Sciatic nerve (tissue), 2 donors: ENCODE measurements at regions not wholly inside any gene's neighbourhood (a gene's known extent, or its start where the extent isn't known, plus 50 kb on each side); places are given as distances from the start of the nearest gene placed in this dataset.
"Not testable (repeated sequence)": the region's sequence is repeated elsewhere in the genome, so short reads cannot be mapped to it uniquely, and the experiment has no call there.

ENCODE experiments used
- ATAC-seq: fragments of 200-7000 bp; cut with Tn5 transposase; one replicate; pipeline ENCODE4 v1.9.1; 2020; ENCODE audit warnings: mild to moderate bottlenecking, moderate library complexity
- DNase-seq: peaks from one replicate; pipeline ENCODE4 v3.0.0-alpha.2; 2020; ENCODE audit warnings: low spot score
- intact Hi-C: fragments of 100-400 bp; cut with DNase I; formaldehyde crosslinking; loops from one replicate; pipeline ENCODE4 v1.14.2; 2022
- donor health status: DM: no; HTN: no; CAD: no.
- donor health status: DM: no; HTN: no; CAD: no.

- no peak for ATAC-seq
- DNase-seq: no peak
- intact Hi-C loops: no loop called here
These were observed 594.5 kb upstream of the ARRDC3 start for GRCh38 chr5:91977579-91977978.

- DNase-seq (no peak), ATAC-seq (no peak)
- intact Hi-C loops: no loop called here
These were observed 593.3 kb upstream of the ARRDC3 start for GRCh38 chr5:91976451-91976850.

GRCh38 chr5:91963166-91963565 lies 580.0 kb upstream of the ARRDC3 start:
- intact Hi-C loops: no loop called here
- DNase-seq (no peak), ATAC-seq (no peak)

GRCh38 chr5:91957666-91958065 lies 574.5 kb upstream of the ARRDC3 start:
- intact Hi-C loops: no loop called here
- ATAC-seq (no peak), DNase-seq (no peak)

GRCh38 chr5:91956738-91957137 lies 573.6 kb upstream of the ARRDC3 start:
- ATAC-seq: no peak
- intact Hi-C loops: no loop called here
- DNase-seq: no peak

- DNase-seq (no peak), ATAC-seq (no peak)
- intact Hi-C loops: no loop called here
These were observed 572.5 kb upstream of the ARRDC3 start for GRCh38 chr5:91955610-91956009.

GRCh38 chr5:91954136-91954535 lies 571.0 kb upstream of the ARRDC3 start:
- intact Hi-C loops: no loop called here
- ATAC-seq (no peak), DNase-seq (no peak)

GRCh38 chr5:91950328-91950727 lies 567.2 kb upstream of the ARRDC3 start:
- ATAC-seq (no peak), DNase-seq (no peak)
- intact Hi-C loops: no loop called here

GRCh38 chr5:91946870-91947269 lies 563.8 kb upstream of the ARRDC3 start:
- ATAC-seq: no peak
- DNase-seq: no peak
- intact Hi-C loops: no loop called here

GRCh38 chr5:91941588-91941987 lies 558.5 kb upstream of the ARRDC3 start:
- ATAC-seq: no peak
- intact Hi-C loops: no loop called here
- DNase-seq: no peak

- intact Hi-C loops: no loop called here
- no peak for ATAC-seq
- no peak for DNase-seq
These were observed 555.3 kb upstream of the ARRDC3 start for GRCh38 chr5:91938441-91938840.

GRCh38 chr5:91937121-91937520 lies 554.0 kb upstream of the ARRDC3 start:
- intact Hi-C loops: no loop called here
- ATAC-seq: no peak
- DNase-seq: no peak

GRCh38 chr5:91929522-91929817 lies 546.4 kb upstream of the ARRDC3 start:
- DNase-seq (no peak), ATAC-seq (no peak)
- intact Hi-C loops: no loop called here

GRCh38 chr5:91928754-91929521 lies 545.8 kb upstream of the ARRDC3 start:
- DNase-seq (no peak), ATAC-seq (no peak)
- intact Hi-C loops: no loop called here

GRCh38 chr5:91927439-91927838 lies 544.3 kb upstream of the ARRDC3 start:
- ATAC-seq (no peak), DNase-seq (no peak)
- intact Hi-C loops: no loop called here

GRCh38 chr5:91925249-91925648 lies 542.1 kb upstream of the ARRDC3 start:
- intact Hi-C loops: no loop called here
- DNase-seq (no peak), ATAC-seq (no peak)

- DNase-seq, ATAC-seq, intact Hi-C loops: not testable (repeated sequence)
These were observed 534.1 kb upstream of the ARRDC3 start for GRCh38 chr5:91917037-91917814.

- DNase-seq (no peak), ATAC-seq (no peak)
- intact Hi-C loops: no loop called here
These were observed 527.5 kb upstream of the ARRDC3 start for GRCh38 chr5:91910655-91911054.

GRCh38 chr5:91910247-91910646 lies 527.1 kb upstream of the ARRDC3 start:
- ATAC-seq (no peak), DNase-seq (no peak)
- intact Hi-C loops: no loop called here

GRCh38 chr5:91906494-91906893 lies 523.4 kb upstream of the ARRDC3 start:
- ATAC-seq (no peak), DNase-seq (no peak)
- intact Hi-C loops: no loop called here

GRCh38 chr5:91906027-91906426 lies 522.9 kb upstream of the ARRDC3 start:
- DNase-seq (no peak), ATAC-seq (no peak)
- intact Hi-C loops: no loop called here
